OCI-LY1 (cell line): ENCODE measurements at regions not wholly inside any gene's neighbourhood (a gene's known extent, or its start where the extent isn't known, plus 50 kb on each side); places are given as distances from the start of the nearest gene placed in this dataset.

ENCODE experiments used
- H2AFZ ChIP-seq: fragments of 200-600 bp; sonication (generic), shearing (Covaris generic); 2 replicates; pipeline ENCODE4 v1.6.0; 2014; ENCODE audit warnings: antibody characterized with exemption, mild to moderate bottlenecking, low read length
- H3F3A ChIP-seq: fragments of 200-600 bp; sonication (generic), shearing (Covaris generic); 2 replicates; pipeline ENCODE4 v1.6.0; 2014; ENCODE audit warnings: mild to moderate bottlenecking, antibody characterized with exemption, low read length, moderate library complexity; ENCODE audit not compliant: insufficient read depth
- H3K27ac ChIP-seq: fragments of 200-600 bp; sonication (generic); 2 replicates; pipeline ENCODE4 v1.5.1; 2014; ENCODE audit warnings: low read length, mixed run types, mild to moderate bottlenecking, low read depth; ENCODE audit not compliant: poor library complexity, severe bottlenecking
- H3K27me3 ChIP-seq: fragments of 200-600 bp; sonication (generic); 2 replicates; pipeline ENCODE4 v1.6.0; 2014; ENCODE audit warnings: antibody characterized with exemption, mild to moderate bottlenecking, low read length, moderate library complexity; ENCODE audit not compliant: insufficient read depth
- H3K36me3 ChIP-seq: fragments of 200-600 bp; sonication (generic); 2 replicates; pipeline ENCODE4 v1.6.1; 2014; ENCODE audit warnings: mild to moderate bottlenecking, antibody characterized with exemption, low read length, moderate library complexity, mixed read lengths; ENCODE audit not compliant: insufficient read depth
- H3K4me1 ChIP-seq: fragments of 200-600 bp; sonication (generic); 2 replicates; pipeline ENCODE4 v1.5.1; 2014; ENCODE audit warnings: mild to moderate bottlenecking, low read length, moderate library complexity; ENCODE audit not compliant: insufficient read depth, severe bottlenecking
- H3K4me2 ChIP-seq: fragments of 200-600 bp; sonication (generic), shearing (Covaris generic); 2 replicates; pipeline ENCODE4 v1.6.1; 2014; ENCODE audit warnings: low read length
- H3K4me3 ChIP-seq: fragments of 200-600 bp; sonication (generic); 2 replicates; pipeline ENCODE4 v1.5.1; 2014; ENCODE audit warnings: low read length, low read depth, mild to moderate bottlenecking, mixed read lengths; ENCODE audit not compliant: poor library complexity, severe bottlenecking
- H3K79me2 ChIP-seq: fragments of 200-600 bp; shearing (Covaris generic); 2 replicates; pipeline ENCODE4 v1.6.1; 2016; ENCODE audit warnings: mixed run types, low read length, mixed read lengths; ENCODE audit not compliant: insufficient read depth
- H3K9ac ChIP-seq: fragments of 200-600 bp; sonication (generic), shearing (Covaris generic); 2 replicates; pipeline ENCODE4 v1.6.1; 2014; ENCODE audit warnings: mild to moderate bottlenecking, low read length, mixed read lengths
- H3K9me2 ChIP-seq: fragments of 200-600 bp; sonication (generic), shearing (Covaris generic); 2 replicates; pipeline ENCODE4 v1.6.1; 2014; ENCODE audit warnings: low read depth, mild to moderate bottlenecking, low read length, mixed read lengths
- H3K9me3 ChIP-seq: fragments of 200-600 bp; shearing (Covaris generic); 2 replicates; pipeline ENCODE4 v1.6.1; 2014; ENCODE audit warnings: low read length, mixed read lengths
- H4K20me1 ChIP-seq: fragments of 200-600 bp; sonication (generic), shearing (Covaris generic); 2 replicates; pipeline ENCODE4 v1.6.0; 2016; ENCODE audit warnings: mild to moderate bottlenecking, low read length; ENCODE audit not compliant: insufficient read depth
- CTCF ChIP-seq: fragments of 200-600 bp; sonication (generic), shearing (Covaris generic); IDR thresholded peaks from 2 replicates; pipeline ENCODE4 v1.5.1; 2017; ENCODE audit warnings: mild to moderate bottlenecking, antibody characterized with exemption, low read length, moderate library complexity, mixed read lengths
- EZH2 ChIP-seq: fragments of 200-600 bp; sonication (generic), shearing (Covaris generic); IDR thresholded peaks from 2 replicates; pipeline ENCODE4 v1.8.0; 2017; ENCODE audit warnings: borderline replicate concordance, mixed run types, mild to moderate bottlenecking, antibody characterized with exemption, low read length, moderate library complexity, mixed read lengths

- H3K9me3 ChIP-seq: no peaks in the 10 kb centered on the region
- TF ChIP-seq EZH2 (no peak), CTCF (no peak)
- no peak overlapping the region for H3K9ac ChIP-seq
- H2AFZ ChIP-seq: no peak overlapping the region
- H3K4me1 ChIP-seq: no peaks in the 10 kb centered on the region
- H3F3A ChIP-seq: no peaks in the 10 kb centered on the region
- no peak overlapping the region for H3K4me3 ChIP-seq
- no peaks in the 10 kb centered on the region for H3K27me3 ChIP-seq
- H4K20me1 ChIP-seq: no peaks in the 10 kb centered on the region
- no peaks in the 10 kb centered on the region for H3K79me2 ChIP-seq
- H3K27ac ChIP-seq: no peak overlapping the region
- H3K9me2 ChIP-seq: no peaks in the 10 kb centered on the region
- H3K4me2 ChIP-seq: no peak overlapping the region
- H3K36me3 ChIP-seq: no peaks in the 10 kb centered on the region
Measured at GRCh38 chr18:71106701-71107100, 817.9 kb downstream of the SOCS6 start.

- no peak overlapping the region for H3K4me2 ChIP-seq
- H3K27me3 ChIP-seq: no peaks in the 10 kb centered on the region
- H3K27ac ChIP-seq: no peak overlapping the region
- H3K9me2 ChIP-seq: no peaks in the 10 kb centered on the region
- no peaks in the 10 kb centered on the region for H3K9me3 ChIP-seq
- H3K4me3 ChIP-seq: no peak overlapping the region
- H2AFZ ChIP-seq: no peak overlapping the region
- H3K79me2 ChIP-seq: no peaks in the 10 kb centered on the region
- H3K4me1 ChIP-seq: no peaks in the 10 kb centered on the region
- H3K9ac ChIP-seq: no peak overlapping the region
- no peaks in the 10 kb centered on the region for H3K36me3 ChIP-seq
- H4K20me1 ChIP-seq: no peaks in the 10 kb centered on the region
- H3F3A ChIP-seq: no peaks in the 10 kb centered on the region
- TF ChIP-seq CTCF: no peak
- TF ChIP-seq EZH2: no peak
Measured at GRCh38 chr18:71105994-71106546, 817.2 kb downstream of the SOCS6 start.

GRCh38 chr18:71105078-71105819 is 816.4 kb downstream of the SOCS6 start:
- H3K79me2 ChIP-seq: no peaks in the 10 kb centered on the region
- TF ChIP-seq EZH2 (no peak), CTCF (no peak)
- no peaks in the 10 kb centered on the region for H4K20me1 ChIP-seq
- no peaks in the 10 kb centered on the region for H3K9me2 ChIP-seq
- no peaks in the 10 kb centered on the region for H3K36me3 ChIP-seq
- no peak overlapping the region for H3K4me3 ChIP-seq
- no peaks in the 10 kb centered on the region for H3K4me1 ChIP-seq
- H3K9ac ChIP-seq: no peak overlapping the region
- H3K27me3 ChIP-seq: no peaks in the 10 kb centered on the region
- H3F3A ChIP-seq: no peaks in the 10 kb centered on the region
- no peak overlapping the region for H3K4me2 ChIP-seq
- no peak overlapping the region for H3K27ac ChIP-seq
- H3K9me3 ChIP-seq: no peaks in the 10 kb centered on the region
- no peak overlapping the region for H2AFZ ChIP-seq
